Neural progenitor cell (in vitro differentiated cells): ENCODE measurements at regions not wholly inside any gene's neighbourhood (a gene's known extent, or its start where the extent isn't known, plus 50 kb on each side); places are given as distances from the start of the nearest gene placed in this dataset.

ENCODE experiments used
- DNase-seq: peaks from one replicate; pipeline ENCODE4 v3.0.0-alpha.2; 2016; ENCODE audit warnings: low spot score
- H2AFZ ChIP-seq: fragments of 200-600 bp; sonication (generic); replicated peaks from 2 replicates; pipeline ENCODE4 v1.6.1; 2016; ENCODE audit warnings: antibody characterized with exemption
- H3F3A ChIP-seq: fragments of 200-600 bp; sonication (generic); 2 replicates; pipeline ENCODE4 v1.6.1; 2016; ENCODE audit warnings: antibody characterized with exemption, low read depth
- H3K27ac ChIP-seq: fragments of 200-600 bp; sonication (generic); 2 replicates; pipeline ENCODE4 v1.5.1; 2016; ENCODE audit warnings: mild to moderate bottlenecking
- H3K27me3 ChIP-seq: fragments of 200-600 bp; sonication (generic); 2 replicates; pipeline ENCODE4 v1.6.1; 2016; ENCODE audit warnings: mild to moderate bottlenecking, moderate library complexity
- H3K36me3 ChIP-seq: fragments of 200-600 bp; sonication (generic); 2 replicates; pipeline ENCODE4 v1.5.1; 2016
- H3K4me1 ChIP-seq: fragments of 200-600 bp; sonication (generic); 2 replicates; pipeline ENCODE4 v1.6.1; 2016; ENCODE audit warnings: mixed run types
- H3K4me2 ChIP-seq: fragments of 200-600 bp; sonication (generic); 2 replicates; pipeline ENCODE4 v1.6.1; 2016
- H3K4me3 ChIP-seq: fragments of 200-600 bp; sonication (generic); 2 replicates; pipeline ENCODE4 v1.5.1; 2016
- H3K79me2 ChIP-seq: fragments of 200-600 bp; sonication (generic); 2 replicates; pipeline ENCODE4 v1.6.1; 2016; ENCODE audit warnings: low read depth
- H3K9ac ChIP-seq: fragments of 200-600 bp; sonication (generic); 2 replicates; pipeline ENCODE4 v1.6.1; 2016
- H3K9me3 ChIP-seq: fragments of 200-600 bp; sonication (generic); 2 replicates; pipeline ENCODE4 v1.5.1; 2016; ENCODE audit warnings: low read depth
- H4K20me1 ChIP-seq: fragments of 200-600 bp; sonication (generic); 2 replicates; pipeline ENCODE4 v1.6.1; 2016; ENCODE audit warnings: low read depth
- H3K27ac Mint-ChIP-seq: 3 replicates; pipeline ENCODE4 v1.8.0; 2021; ENCODE audit warnings: mixed read lengths
- H3K27me3 Mint-ChIP-seq: 2 replicates; pipeline ENCODE4 v1.8.0; 2022; ENCODE audit warnings: low read depth, mild to moderate bottlenecking, inconsistent platforms, moderate library complexity, mixed read lengths; ENCODE audit not compliant: insufficient read depth
- H3K36me3 Mint-ChIP-seq: 3 replicates; pipeline ENCODE4 v1.8.0; 2021; ENCODE audit warnings: mixed read lengths
- H3K4me1 Mint-ChIP-seq: 3 replicates; pipeline ENCODE4 v1.8.0; 2021; ENCODE audit warnings: mixed read lengths
- H3K4me3 Mint-ChIP-seq: 3 replicates; pipeline ENCODE4 v1.8.0; 2021; ENCODE audit warnings: mild to moderate bottlenecking, moderate library complexity, mixed read lengths
- H3K9me3 Mint-ChIP-seq: 3 replicates; pipeline ENCODE4 v1.8.0; 2020; ENCODE audit warnings: mixed read lengths
- EZH2 ChIP-seq: fragments of 200-600 bp; sonication (generic); IDR thresholded peaks from 2 replicates; pipeline ENCODE4 v1.6.1; 2017; ENCODE audit warnings: antibody characterized with exemption, mild to moderate bottlenecking, moderate library complexity
- EZH2phosphoT487 ChIP-seq: fragments of 200-600 bp; sonication (generic); IDR thresholded peaks from 2 replicates; pipeline ENCODE4 v1.6.1; 2017; ENCODE audit warnings: antibody characterized with exemption
- TF ChIP-seq, protein P1 (sequence below): fragments of 200-600 bp; sonication (generic); IDR thresholded peaks from 2 replicates; pipeline ENCODE4 v1.5.1; 2017; ENCODE audit warnings: antibody characterized with exemption, mild to moderate bottlenecking

DNA sequence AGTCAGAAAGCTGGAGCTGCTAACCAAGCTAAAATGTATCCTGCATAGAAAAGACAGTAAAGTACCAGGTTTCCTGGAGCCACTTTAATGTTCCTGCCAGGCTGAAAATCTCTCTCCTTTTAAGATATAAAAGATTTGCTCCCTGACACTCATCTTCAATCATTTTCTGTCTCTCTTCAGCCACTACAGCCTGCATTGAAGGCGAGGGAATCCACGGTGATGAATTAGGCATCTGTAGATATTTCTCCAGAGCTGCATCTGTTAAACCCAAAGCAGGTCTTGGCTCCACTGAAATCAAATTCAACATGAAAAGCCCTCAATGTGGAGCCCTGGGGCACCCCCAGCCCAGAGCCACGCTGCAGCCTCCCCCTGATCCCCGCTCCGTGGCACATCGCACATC is 94.7 kb upstream of the CRHR1 start:
- H3K9ac ChIP-seq: no peak overlapping the region
- no peaks in the 10 kb centered on the region for H4K20me1 ChIP-seq
- H3F3A ChIP-seq: no peaks in the 10 kb centered on the region
- H2AFZ ChIP-seq: no peak overlapping the region
- TF ChIP-seq EZH2phosphoT487: no peak
- TF ChIP-seq, protein P1, sequence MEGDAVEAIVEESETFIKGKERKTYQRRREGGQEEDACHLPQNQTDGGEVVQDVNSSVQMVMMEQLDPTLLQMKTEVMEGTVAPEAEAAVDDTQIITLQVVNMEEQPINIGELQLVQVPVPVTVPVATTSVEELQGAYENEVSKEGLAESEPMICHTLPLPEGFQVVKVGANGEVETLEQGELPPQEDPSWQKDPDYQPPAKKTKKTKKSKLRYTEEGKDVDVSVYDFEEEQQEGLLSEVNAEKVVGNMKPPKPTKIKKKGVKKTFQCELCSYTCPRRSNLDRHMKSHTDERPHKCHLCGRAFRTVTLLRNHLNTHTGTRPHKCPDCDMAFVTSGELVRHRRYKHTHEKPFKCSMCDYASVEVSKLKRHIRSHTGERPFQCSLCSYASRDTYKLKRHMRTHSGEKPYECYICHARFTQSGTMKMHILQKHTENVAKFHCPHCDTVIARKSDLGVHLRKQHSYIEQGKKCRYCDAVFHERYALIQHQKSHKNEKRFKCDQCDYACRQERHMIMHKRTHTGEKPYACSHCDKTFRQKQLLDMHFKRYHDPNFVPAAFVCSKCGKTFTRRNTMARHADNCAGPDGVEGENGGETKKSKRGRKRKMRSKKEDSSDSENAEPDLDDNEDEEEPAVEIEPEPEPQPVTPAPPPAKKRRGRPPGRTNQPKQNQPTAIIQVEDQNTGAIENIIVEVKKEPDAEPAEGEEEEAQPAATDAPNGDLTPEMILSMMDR: no peak
- no peak for TF ChIP-seq EZH2
- Mint-ChIP-seq H3K27me3 (peaks cover 14% of the 10 kb centered on the region), H3K27ac (no peak overlapping the region), H3K4me3 (no peak overlapping the region), H3K36me3 (no peaks in the 10 kb centered on the region), H3K4me1 (no peaks in the 10 kb centered on the region), H3K9me3 (no peaks in the 10 kb centered on the region)
- no peaks in the 10 kb centered on the region for H3K9me3 ChIP-seq
- H3K36me3 ChIP-seq: no peaks in the 10 kb centered on the region
- no peaks in the 10 kb centered on the region for H3K4me1 ChIP-seq
- no peaks in the 10 kb centered on the region for H3K79me2 ChIP-seq
- H3K27ac ChIP-seq: no peak overlapping the region
- H3K27me3 ChIP-seq: no peaks in the 10 kb centered on the region
- no peak overlapping the region for H3K4me3 ChIP-seq
- DNase-seq: no peak
- no peak overlapping the region for H3K4me2 ChIP-seq

DNA sequence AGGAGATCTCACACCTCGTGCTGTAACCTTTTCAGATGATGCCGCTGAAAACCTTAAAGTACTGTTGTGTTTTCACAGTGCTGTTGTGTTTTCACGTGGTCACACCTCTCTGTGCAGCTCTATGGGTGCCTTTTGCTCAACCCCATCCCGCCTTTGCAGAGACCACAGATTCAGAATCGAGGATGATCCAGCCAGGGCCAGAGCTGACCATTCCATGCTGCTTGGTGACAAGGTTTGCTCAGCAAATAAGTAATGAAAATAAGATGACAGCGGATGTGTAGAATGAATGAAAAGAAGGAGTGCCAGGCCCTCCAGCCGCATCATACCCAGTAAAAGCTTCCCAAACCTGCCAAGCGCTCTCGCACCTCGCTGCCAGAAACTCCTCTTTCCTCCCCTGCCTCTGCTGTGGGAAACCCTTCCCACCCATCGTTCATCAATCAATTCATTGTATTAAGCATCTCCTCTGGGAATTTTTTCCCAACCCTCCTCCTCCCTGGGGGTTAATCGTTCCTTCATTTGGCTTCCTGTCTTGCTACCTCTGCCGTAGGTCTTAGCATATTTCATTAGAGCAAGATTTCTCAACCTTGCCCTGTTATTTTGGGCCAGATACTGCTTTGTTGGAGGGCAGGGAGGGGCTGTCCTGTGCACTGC is 93.4 kb upstream of the CRHR1 start:
- DNase-seq: no peak
- no peaks in the 10 kb centered on the region for H3K4me1 ChIP-seq
- H3K9ac ChIP-seq: no peak overlapping the region
- no peak overlapping the region for H3K27ac ChIP-seq
- no peak overlapping the region for H3K4me3 ChIP-seq
- no peaks in the 10 kb centered on the region for H3F3A ChIP-seq
- TF ChIP-seq, protein P1: no peak
- no peak for TF ChIP-seq EZH2
- no peaks in the 10 kb centered on the region for H3K4me1 Mint-ChIP-seq
- no peaks in the 10 kb centered on the region for H3K36me3 ChIP-seq
- H3K4me2 ChIP-seq: no peak overlapping the region
- H3K9me3 ChIP-seq: no peaks in the 10 kb centered on the region
- H2AFZ ChIP-seq: no peak overlapping the region
- H3K27me3 Mint-ChIP-seq: peaks cover 14% of the 10 kb centered on the region
- no peak overlapping the region for H3K27ac Mint-ChIP-seq
- H3K27me3 ChIP-seq: no peaks in the 10 kb centered on the region
- H3K4me3 Mint-ChIP-seq: no peak overlapping the region
- no peaks in the 10 kb centered on the region for H3K9me3 Mint-ChIP-seq
- H4K20me1 ChIP-seq: no peaks in the 10 kb centered on the region
- no peaks in the 10 kb centered on the region for H3K36me3 Mint-ChIP-seq
- no peaks in the 10 kb centered on the region for H3K79me2 ChIP-seq

DNA sequence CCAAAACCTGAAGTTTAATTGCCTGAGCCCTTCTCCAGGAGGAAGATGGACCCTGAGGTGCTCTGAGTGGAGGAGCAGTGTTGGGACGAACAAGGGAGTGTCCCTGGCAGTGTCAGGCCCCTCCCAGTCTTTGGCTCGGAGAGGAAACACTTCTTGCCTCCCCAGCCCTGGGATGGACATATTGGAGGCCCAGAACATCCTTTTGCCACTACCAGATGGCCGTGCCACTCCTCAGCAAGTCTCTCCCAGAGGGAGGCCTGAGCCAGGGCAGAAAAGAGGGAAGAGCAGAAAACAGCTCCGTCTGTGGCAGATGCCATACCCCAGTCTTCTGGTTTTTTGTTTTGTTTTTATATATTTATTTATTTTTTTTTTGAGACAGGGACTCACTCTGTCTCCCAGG is 91.5 kb upstream of the CRHR1 start:
- Histone ChIP-seq H4K20me1 (no peaks in the 10 kb centered on the region), H3K79me2 (no peaks in the 10 kb centered on the region), H2AFZ (no peak overlapping the region), H3K4me1 (no peaks in the 10 kb centered on the region), H3K4me3 (no peak overlapping the region), H3K4me2 (no peak overlapping the region), H3K27ac (no peak overlapping the region), H3K9me3 (no peaks in the 10 kb centered on the region), H3K27me3 (no peaks in the 10 kb centered on the region), H3F3A (no peaks in the 10 kb centered on the region), H3K9ac (no peak overlapping the region), H3K36me3 (no peaks in the 10 kb centered on the region)
- TF ChIP-seq, protein P1: no peak
- TF ChIP-seq EZH2phosphoT487 (no peak), EZH2 (no peak)
- Mint-ChIP-seq H3K27me3 (peaks cover 20% of the 10 kb centered on the region), H3K4me1 (no peaks in the 10 kb centered on the region), H3K9me3 (no peaks in the 10 kb centered on the region), H3K27ac (no peak overlapping the region), H3K4me3 (no peak overlapping the region), H3K36me3 (no peaks in the 10 kb centered on the region)
- no peak for DNase-seq
